Kidney (tissue), 13 donors: ENCODE measurements at regions not wholly inside any gene's neighbourhood (a gene's known extent, or its start where the extent isn't known, plus 50 kb on each side); places are given as distances from the start of the nearest gene placed in this dataset.

Source experiments
- DNase-seq, 5 donors: peaks; one replicate each; pipeline ENCODE4 v3.0.0-alpha.2; 2013 to 2020
- FAIRE-seq: peaks from 2 replicates; lab custom pipeline; 2012; peaks lifted over from hg19 to GRCh38; lab: Jason Lieb, UNC
- H3K27ac ChIP-seq, 2 donors: one replicate each; pipeline ENCODE4 v1.7.0; 2013; ENCODE audit warnings: low read depth in 2 of 2, low read length in 2 of 2, inconsistent platforms in 1 of 2
- H3K27me3 ChIP-seq: one replicate; pipeline ENCODE4 v1.7.1; 2013; ENCODE audit warnings: low read length, inconsistent platforms; ENCODE audit not compliant: control insufficient read depth, insufficient read depth
- H3K36me3 ChIP-seq, 3 donors: one replicate each; pipeline versions ENCODE4 v1.7.0 to v1.7.1; 2013; ENCODE audit warnings: low read length in 3 of 3, control low read depth in 1 of 3, inconsistent platforms in 1 of 3; ENCODE audit not compliant: insufficient read depth in 3 of 3, control insufficient read depth in 2 of 3
- H3K4me1 ChIP-seq, 3 donors: one replicate each; pipeline versions ENCODE4 v1.7.0 to v1.7.1; 2013; ENCODE audit warnings: low read length in 3 of 3, inconsistent platforms in 1 of 3, low read depth in 1 of 3; ENCODE audit not compliant: control insufficient read depth in 2 of 3, insufficient read depth in 2 of 3
- H3K4me3 ChIP-seq, 3 donors: one replicate each; pipeline versions ENCODE4 v1.7.0 to v1.8.1; 2013; ENCODE audit warnings: low read length in 3 of 3, control low read depth in 1 of 3, inconsistent platforms in 1 of 3
- H3K9ac ChIP-seq, 3 donors: one replicate each; pipeline versions ENCODE4 v1.7.0 to v1.7.1; 2013; ENCODE audit warnings: low read length in 3 of 3, control low read depth in 1 of 3, inconsistent platforms in 1 of 3
- H3K9me3 ChIP-seq, 3 donors: one replicate each; pipeline versions ENCODE4 v1.7.0 to v1.7.1; 2013; ENCODE audit warnings: low read length in 3 of 3, control low read depth in 1 of 3, inconsistent platforms in 1 of 3; ENCODE audit not compliant: control insufficient read depth in 2 of 3, insufficient read depth in 1 of 3
- CTCF ChIP-seq: IDR thresholded peaks from 3 replicates; pipeline ENCODE4 v1.5.1; 2012; ENCODE audit warnings: mild to moderate bottlenecking, moderate library complexity, borderline replicate concordance; ENCODE audit not compliant: insufficient read depth; ENCODE audit errors: extremely low read depth
- intact Hi-C: fragments of 100-400 bp; cut with DNase I; formaldehyde crosslinking; loops from one replicate; pipeline ENCODE4 v1.11.1; 2022
- donor health status: control.
- donor health status: control.
- donor health status: control.
- donor health status: control.
- donor health status: control.
- donor health status: DM: yes; HTN: yes; CAD: no.
- donor health status: Normal renal cell carcinoma (clear cell type).

- intact Hi-C loops = no loop called here
Measured at GRCh38 chr1:38268226-38268625, 221.6 kb upstream of the POU3F1 start.

GRCh38 chr1:38267037-38268036 is 220.7 kb upstream of the POU3F1 start:
- no peaks in the 10 kb centered on the region for H3K9me3 ChIP-seq
- no peaks in the 10 kb centered on the region for H3K27me3 ChIP-seq
- H3K4me1 ChIP-seq = no peaks in the 10 kb centered on the region
- no peak for TF ChIP-seq CTCF
- intact Hi-C loops = no loop called here
- H3K4me3 ChIP-seq = no peak overlapping the region
- H3K36me3 ChIP-seq = no peaks in the 10 kb centered on the region
- no peak for DNase-seq
- no peak overlapping the region for H3K27ac ChIP-seq
- no peak for FAIRE-seq
- H3K9ac ChIP-seq = no peak overlapping the region

More at GRCh38 chr1:38268226-38268625, 221.6 kb upstream of the POU3F1 start:
- no peak overlapping the region for H3K9ac ChIP-seq
- FAIRE-seq (no peak), DNase-seq (no peak)
- TF ChIP-seq CTCF = no peak
- no peaks in the 10 kb centered on the region for H3K4me1 ChIP-seq
- no peak overlapping the region for H3K27ac ChIP-seq
- H3K9me3 ChIP-seq = no peaks in the 10 kb centered on the region
- H3K4me3 ChIP-seq = no peak overlapping the region
- no peaks in the 10 kb centered on the region for H3K36me3 ChIP-seq
- no peaks in the 10 kb centered on the region for H3K27me3 ChIP-seq

- intact Hi-C loops = no loop called here
- no peak overlapping the region for H3K27ac ChIP-seq
- H3K4me3 ChIP-seq = no peak overlapping the region
- DNase-seq (no peak), FAIRE-seq (no peak)
- H3K4me1 ChIP-seq = no peaks in the 10 kb centered on the region
- no peaks in the 10 kb centered on the region for H3K36me3 ChIP-seq
- no peak overlapping the region for H3K9ac ChIP-seq
- no peaks in the 10 kb centered on the region for H3K9me3 ChIP-seq
- no peak for TF ChIP-seq CTCF
- no peaks in the 10 kb centered on the region for H3K27me3 ChIP-seq
Measured at GRCh38 chr1:38266197-38266520, 219.6 kb upstream of the POU3F1 start.
